GM12878 (cell line): ENCODE measurements at regions not wholly inside any gene's neighbourhood (a gene's known extent, or its start where the extent isn't known, plus 50 kb on each side); places are given as distances from the start of the nearest gene placed in this dataset.
"Not testable (repeated sequence)": the region's sequence is repeated elsewhere in the genome, so short reads cannot be mapped to it uniquely, and the experiment has no call there.

Experiments used
- ATAC-seq: fragments of 200-7000 bp; cut with Tn5 transposase; 3 replicates; pipeline ENCODE4 v1.9.1; 2020; ENCODE audit warnings: mild to moderate bottlenecking, moderate library complexity
- BruUV-seq: library from RNA; stranded (reverse); fragments of 400-500 nt; replicated peaks from 2 replicates; lab custom pipeline; 2021; lab: Mats Ljungman, UMichigan
- CTCF ChIA-PET: fragments of 300-600 bp; sonication (Branson Sonifier 250); formaldehyde crosslinking; extraction: SDS; loops from one replicate; lab custom pipeline; 2021; ENCODE audit warnings: inconsistent platforms; lab: Yijun Ruan, JAX
- POLR2A ChIA-PET: fragments of 350-600 bp; formaldehyde crosslinking; extraction: SDS; loops from one replicate; lab custom pipeline; 2021; ENCODE audit warnings: inconsistent platforms; lab: Charles Lee
- RAD21 ChIA-PET: fragments of 300-600 bp; sonication (Branson Sonifier 250); formaldehyde crosslinking; loops from one replicate; lab custom pipeline; 2023; ENCODE audit warnings: antibody characterized with exemption; ENCODE audit not compliant: unreplicated experiment; lab: Charles Lee
- SMC1A ChIA-PET: fragments of 300-600 bp; sonication (Branson Sonifier 250); formaldehyde crosslinking; loops from one replicate; lab custom pipeline; 2023; ENCODE audit not compliant: unreplicated experiment, uncharacterized antibody; lab: Charles Lee
- DNase-seq: peaks from one replicate; pipeline ENCODE4 v3.0.0-alpha.2; 2011; ENCODE audit warnings: low read depth, low spot score
- FAIRE-seq: peaks from 3 replicates; lab custom pipeline; 2011; peaks lifted over from hg19 to GRCh38; lab: Jason Lieb, UNC
- H2AFZ ChIP-seq: 2 replicates; pipeline ENCODE4 v1.6.0; 2011; ENCODE audit warnings: low read depth, low read length, control low read depth; ENCODE audit not compliant: control insufficient read depth
- H3K27ac ChIP-seq: 2 replicates; pipeline ENCODE4 v1.5.1; 2011; ENCODE audit warnings: control low read depth; ENCODE audit not compliant: control insufficient read depth, insufficient read depth
- H3K27me3 ChIP-seq, 2 experiments: replicated peaks in 1 of 2; 2 replicates each; pipeline versions ENCODE4 v1.6.0 to v1.6.1; 2011; ENCODE audit warnings: low read length in 1 of 2; ENCODE audit not compliant: control insufficient read depth in 2 of 2, insufficient read depth in 2 of 2
- H3K36me3 ChIP-seq, 2 experiments: 2 replicates each; pipeline ENCODE4 v1.5.1; 2011; ENCODE audit warnings: low read length in 1 of 2; ENCODE audit not compliant: control insufficient read depth in 2 of 2, insufficient read depth in 2 of 2
- H3K4me1 ChIP-seq: 2 replicates; pipeline ENCODE4 v1.6.1; 2011; ENCODE audit warnings: mild to moderate bottlenecking, low read length, moderate library complexity, mixed read lengths; ENCODE audit not compliant: control insufficient read depth, insufficient read depth
- H3K4me2 ChIP-seq: 2 replicates; pipeline ENCODE4 v1.6.0; 2011; ENCODE audit warnings: control low read depth; ENCODE audit not compliant: control insufficient read depth, insufficient read depth
- H3K4me3 ChIP-seq: fragments of 200-600 bp; sonication (generic); 2 replicates; pipeline ENCODE4 v1.5.1; 2016
- H3K79me2 ChIP-seq: 2 replicates; pipeline ENCODE4 v1.6.0; 2011; ENCODE audit warnings: low read length; ENCODE audit not compliant: control insufficient read depth, insufficient read depth
- H3K9ac ChIP-seq: 2 replicates; pipeline ENCODE4 v1.8.0; 2011; ENCODE audit warnings: low read length, control low read depth, mixed read lengths; ENCODE audit not compliant: control insufficient read depth, insufficient read depth
- H3K9me3 ChIP-seq: replicated peaks from 3 replicates; pipeline ENCODE4 v1.5.1; 2011; ENCODE audit warnings: mild to moderate bottlenecking, low read length; ENCODE audit not compliant: control insufficient read depth, insufficient read depth
- H4K20me1 ChIP-seq: 2 replicates; pipeline ENCODE4 v1.6.0; 2011; ENCODE audit not compliant: control insufficient read depth, insufficient read depth
- NR2F1 ChIP-seq: fragments of 450-650 bp; conservative IDR thresholded peaks from 2 replicates; pipeline ENCODE4 v1.6.1; 2017; ENCODE audit warnings: mild to moderate bottlenecking
- WGBS: methylation state at CpG from one replicate; pipeline ENCODE4 v1.1.6; 2016; ENCODE audit warnings: low lambda C conversion rate; ENCODE audit not compliant: insufficient replicate concordance, insufficient coverage; ENCODE audit errors: missing lambda C conversion rate; 5-methylcytosine and 5-hydroxymethylcytosine counted together
- in situ Hi-C: fragments of 300-500 bp; cut with MboI; formaldehyde crosslinking; loops from 9 replicates; pipeline ENCODE4 v1.14.3; 2018; ENCODE audit warnings: mixed read lengths
- intact Hi-C: fragments of 100-400 bp; cut with micrococcal nuclease; formaldehyde crosslinking; loops from one replicate; pipeline ENCODE4 v1.14.2; 2022; ENCODE audit not compliant: unreplicated experiment

DNA sequence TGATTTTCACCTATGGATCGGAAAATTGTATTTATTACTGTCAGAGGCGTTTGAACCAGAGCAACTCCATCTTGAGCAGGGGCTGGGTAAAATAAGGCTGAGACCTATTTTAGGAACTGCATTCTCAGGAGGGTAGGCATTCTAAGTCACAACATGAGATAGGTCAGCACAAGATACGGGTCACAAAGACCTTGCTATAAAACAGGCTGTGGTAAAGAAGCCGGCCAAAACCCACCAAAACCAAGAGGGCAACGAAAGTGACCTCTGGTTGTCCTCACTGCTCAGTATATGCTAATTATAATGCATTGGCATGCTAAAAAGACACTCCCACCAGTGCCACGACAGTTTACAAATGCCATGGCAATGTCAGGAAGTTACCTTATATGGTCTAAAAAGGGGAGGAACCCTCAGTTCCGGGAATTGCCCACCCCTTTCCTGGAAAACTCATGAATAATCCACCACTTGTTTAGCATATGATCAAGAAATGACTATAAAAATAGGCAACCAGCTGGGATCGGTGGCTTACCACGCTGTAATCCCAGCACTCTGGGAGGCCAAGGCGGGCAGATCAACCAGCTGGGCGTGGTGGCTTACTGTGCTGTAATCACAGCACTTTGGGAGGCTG, 136.3 kb upstream of the PARD3 start:
- ChIA-PET SMC1A (interaction anchor here (1.2 to 1.6 kb wide), 4 partner anchors 8 to 226 kb away, joined by 3 to 5 read pairs (median 4); no protein-coding TSS in a partner anchor), POLR2A (interaction anchor here (0.6 to 0.9 kb wide), 2 partner anchors 9 to 148 kb away, joined by 3 to 4 read pairs; no protein-coding TSS in a partner anchor), CTCF (interaction anchor here (0.7 to 2.4 kb wide), 3 partner anchors 43 to 296 kb away, joined by 3 to 8 read pairs (median 4); no protein-coding TSS in a partner anchor), RAD21 (interaction anchor here (0.9 to 1.5 kb wide), 2 partner anchors 219 to 225 kb away, joined by 3 to 4 read pairs; no protein-coding TSS in a partner anchor)
- H3K4me1 ChIP-seq, BruUV-seq, H3K27ac ChIP-seq, H3K4me3 ChIP-seq, in situ Hi-C loops, H3K9me3 ChIP-seq, H3K36me3 ChIP-seq, H3K9ac ChIP-seq, FAIRE-seq, DNase-seq, H4K20me1 ChIP-seq, intact Hi-C loops, H2AFZ ChIP-seq, H3K4me2 ChIP-seq, H3K27me3 ChIP-seq, H3K79me2 ChIP-seq: not testable (repeated sequence)
- WGBS: 21% methylated on average over 11 of the region's 11 CpGs
- peak; percentile 52 for TF ChIP-seq NR2F1
- ATAC-seq: peak; percentile 63

DNA sequence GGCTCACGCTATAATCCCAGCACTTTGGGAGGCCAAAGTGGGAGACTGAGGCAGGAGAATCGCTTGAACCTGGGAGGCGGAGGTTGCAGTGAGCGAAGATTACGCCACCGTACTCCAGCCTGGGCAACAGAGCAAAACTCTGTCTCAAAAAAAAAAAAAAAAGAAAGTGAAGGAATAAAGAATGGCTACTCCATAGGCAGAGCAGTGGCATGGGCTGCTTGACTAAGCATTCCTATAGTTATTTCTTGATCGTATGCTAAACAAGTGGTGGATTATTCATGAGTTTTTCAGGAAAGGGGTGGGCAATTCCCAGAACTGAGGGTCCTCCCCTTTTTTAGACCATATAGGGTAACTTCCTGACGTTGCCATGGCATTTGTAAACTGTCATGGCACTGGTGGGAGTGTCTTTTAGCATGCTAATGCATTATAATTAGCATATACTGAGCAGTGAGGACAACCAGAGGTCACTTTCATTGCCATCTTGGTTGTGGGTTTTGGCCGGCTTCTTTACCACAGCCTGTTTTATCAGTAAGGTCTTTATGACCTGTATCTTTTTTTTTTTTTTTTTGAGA, 130.9 kb upstream of the PARD3 start:
- H3K9ac ChIP-seq, H3K79me2 ChIP-seq, SMC1A ChIA-PET, H3K27ac ChIP-seq, DNase-seq, H3K4me2 ChIP-seq, FAIRE-seq, H3K9me3 ChIP-seq, RAD21 ChIA-PET, H3K36me3 ChIP-seq, H4K20me1 ChIP-seq, H3K27me3 ChIP-seq, ATAC-seq, H2AFZ ChIP-seq, H3K4me1 ChIP-seq, in situ Hi-C loops, H3K4me3 ChIP-seq, BruUV-seq: not testable (repeated sequence)
- POLR2A ChIA-PET: interaction anchor here (0.6 kb wide), 1 partner anchor 13 kb away, joined by 3 read pairs; no protein-coding TSS in a partner anchor
- intact Hi-C loops: loop anchor here (10.0 kb wide), 1 partner anchor 221 kb away; no protein-coding TSS in a partner anchor
- WGBS: 72% methylated on average over 9 of the region's 9 CpGs
- CTCF ChIA-PET: interaction anchor here (0.5 kb wide), 1 partner anchor 215 kb away, joined by 3 read pairs; no protein-coding TSS in a partner anchor
